ENCODE measurements at regions not wholly inside any gene's neighbourhood (a gene's known extent, or its start where the extent isn't known, plus 50 kb on each side); places are given as distances from the start of the nearest gene placed in this dataset.

GRCh38 chr18:78128004-78128403 is 851.6 kb upstream of the SALL3 start:
- H3K18ac ChIP-seq (ENCODE audit: low read depth in 1 of 2, low read length in 2 of 2) = no peak overlapping the region
- no peaks in the 10 kb centered on the region for H3K27me3 ChIP-seq (ENCODE audit: control insufficient read depth in 1 of 2, insufficient read depth in 1 of 2, low read length in 2 of 2)
- H2BK5ac ChIP-seq (ENCODE audit: low read depth, low read length, poor library complexity, severe bottlenecking) = no peak overlapping the region
- H2BK120ac ChIP-seq (ENCODE audit: low read depth, low read length) = no peak overlapping the region
- no peak overlapping the region for H4K8ac ChIP-seq (ENCODE audit: low read length)
- no peak overlapping the region for H3K27ac ChIP-seq (ENCODE audit: low read length, poor library complexity, severe bottlenecking)
- no peak overlapping the region for H3K4ac ChIP-seq (ENCODE audit: low read depth in 1 of 2, low read length in 2 of 2)
- peaks cover 5% of the 10 kb centered on the region for H3K9me3 ChIP-seq (ENCODE audit: control insufficient read depth, low read length)
- no peak overlapping the region for H2BK15ac ChIP-seq (ENCODE audit: low read depth, poor library complexity, severe bottlenecking)
- H3K4me3 ChIP-seq (ENCODE audit: insufficient read depth in 1 of 2, low read depth in 1 of 2, low read length in 2 of 2) = no peak overlapping the region
- H3K79me1 ChIP-seq (replicated peaks; ENCODE audit: low read length, poor library complexity, severe bottlenecking) = no peaks in the 10 kb centered on the region
- H4K91ac ChIP-seq (ENCODE audit: low read length) = no peak overlapping the region
- H3K4me2 ChIP-seq (ENCODE audit: low read length, poor library complexity, severe bottlenecking) = no peak overlapping the region
- H3K14ac ChIP-seq (ENCODE audit: low read length in 2 of 2) = no peak overlapping the region
- DNase-seq = no peak
- WGBS = 75% methylated on average over 8 of the region's 8 CpGs
- H2AFZ ChIP-seq (ENCODE audit: low read depth, low read length) = no peak overlapping the region
- no peaks in the 10 kb centered on the region for H3K36me3 ChIP-seq (ENCODE audit: control insufficient read depth in 1 of 2, insufficient read depth in 2 of 2, low read depth in 1 of 2, low read length in 2 of 2)
- no peak overlapping the region for H3K9ac ChIP-seq (ENCODE audit: low read length)
- H3K4me1 ChIP-seq (ENCODE audit: control insufficient read depth, insufficient read depth, low read depth, low read length) = no peaks in the 10 kb centered on the region
- H3K23ac ChIP-seq (ENCODE audit: low read length in 2 of 2) = no peak overlapping the region
- no peak overlapping the region for H2AK5ac ChIP-seq (ENCODE audit: low read length, severe bottlenecking)
- no peak overlapping the region for H2BK12ac ChIP-seq (ENCODE audit: low read length in 2 of 2)

DNA sequence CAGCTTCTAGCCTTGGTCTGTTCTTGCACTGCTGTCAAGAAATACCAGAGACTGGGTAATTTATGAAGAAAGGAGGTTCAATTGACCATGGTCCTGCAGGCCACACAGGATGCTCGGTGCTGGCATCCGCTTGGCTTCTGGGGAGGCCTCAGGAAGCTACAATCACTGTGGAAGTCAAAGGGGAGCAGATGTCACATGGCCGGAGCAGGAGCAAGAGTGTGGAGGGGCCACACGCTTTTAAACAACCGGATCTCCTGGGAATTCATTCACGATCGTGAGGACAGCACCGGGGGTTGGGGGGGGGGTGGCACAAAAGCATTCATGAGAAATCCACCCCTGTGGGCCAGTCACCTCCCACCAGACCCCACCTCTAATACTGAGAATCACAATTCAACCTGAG is 850.4 kb upstream of the SALL3 start:
- Histone ChIP-seq H2AK5ac (ENCODE audit: low read length, severe bottlenecking) (no peak overlapping the region), H2BK12ac (ENCODE audit: low read length in 2 of 2) (no peak overlapping the region), H3K9me3 (ENCODE audit: control insufficient read depth, low read length) (peaks cover 5% of the 10 kb centered on the region), H3K18ac (ENCODE audit: low read depth in 1 of 2, low read length in 2 of 2) (no peak overlapping the region), H3K36me3 (ENCODE audit: control insufficient read depth in 1 of 2, insufficient read depth in 2 of 2, low read depth in 1 of 2, low read length in 2 of 2) (no peaks in the 10 kb centered on the region), H2AFZ (ENCODE audit: low read depth, low read length) (no peak overlapping the region), H3K27ac (ENCODE audit: low read length, poor library complexity, severe bottlenecking) (no peak overlapping the region), H2BK5ac (ENCODE audit: low read depth, low read length, poor library complexity, severe bottlenecking) (no peak overlapping the region), H3K9ac (ENCODE audit: low read length) (no peak overlapping the region), H3K27me3 (ENCODE audit: control insufficient read depth in 1 of 2, insufficient read depth in 1 of 2, low read length in 2 of 2) (no peaks in the 10 kb centered on the region), H3K23ac (ENCODE audit: low read length in 2 of 2) (no peak overlapping the region), H3K4me3 (ENCODE audit: insufficient read depth in 1 of 2, low read depth in 1 of 2, low read length in 2 of 2) (no peak overlapping the region), H2BK15ac (ENCODE audit: low read depth, poor library complexity, severe bottlenecking) (no peak overlapping the region), H3K14ac (ENCODE audit: low read length in 2 of 2) (no peak overlapping the region), H3K79me1 (replicated peaks; ENCODE audit: low read length, poor library complexity, severe bottlenecking) (no peaks in the 10 kb centered on the region), H3K4me1 (ENCODE audit: control insufficient read depth, insufficient read depth, low read depth, low read length) (no peaks in the 10 kb centered on the region), H3K4me2 (ENCODE audit: low read length, poor library complexity, severe bottlenecking) (no peak overlapping the region), H4K8ac (ENCODE audit: low read length) (no peak overlapping the region), H2BK120ac (ENCODE audit: low read depth, low read length) (no peak overlapping the region), H3K4ac (ENCODE audit: low read depth in 1 of 2, low read length in 2 of 2) (no peak overlapping the region), H4K91ac (ENCODE audit: low read length) (no peak overlapping the region)
- WGBS = 59% methylated on average over 6 of the region's 8 CpGs
- no peak for DNase-seq

GRCh38 chr18:78130232-78131195 is 849.1 kb upstream of the SALL3 start:
- Histone ChIP-seq H3K4me3 (ENCODE audit: insufficient read depth in 1 of 2, low read depth in 1 of 2, low read length in 2 of 2) (no peak overlapping the region), H3K27me3 (ENCODE audit: control insufficient read depth in 1 of 2, insufficient read depth in 1 of 2, low read length in 2 of 2) (no peaks in the 10 kb centered on the region), H3K27ac (ENCODE audit: low read length, poor library complexity, severe bottlenecking) (no peak overlapping the region), H3K4me1 (ENCODE audit: control insufficient read depth, insufficient read depth, low read depth, low read length) (no peaks in the 10 kb centered on the region), H4K8ac (ENCODE audit: low read length) (no peak overlapping the region), H3K23ac (ENCODE audit: low read length in 2 of 2) (no peak overlapping the region), H3K14ac (ENCODE audit: low read length in 2 of 2) (no peak overlapping the region), H2BK12ac (ENCODE audit: low read length in 2 of 2) (no peak overlapping the region), H3K4me2 (ENCODE audit: low read length, poor library complexity, severe bottlenecking) (no peak overlapping the region), H2BK5ac (ENCODE audit: low read depth, low read length, poor library complexity, severe bottlenecking) (no peak overlapping the region), H2AFZ (ENCODE audit: low read depth, low read length) (no peak overlapping the region), H3K36me3 (ENCODE audit: control insufficient read depth in 1 of 2, insufficient read depth in 2 of 2, low read depth in 1 of 2, low read length in 2 of 2) (no peaks in the 10 kb centered on the region), H3K4ac (ENCODE audit: low read depth in 1 of 2, low read length in 2 of 2) (no peak overlapping the region), H4K91ac (ENCODE audit: low read length) (no peak overlapping the region), H3K79me1 (replicated peaks; ENCODE audit: low read length, poor library complexity, severe bottlenecking) (no peaks in the 10 kb centered on the region), H3K18ac (ENCODE audit: low read depth in 1 of 2, low read length in 2 of 2) (no peak overlapping the region), H3K9me3 (ENCODE audit: control insufficient read depth, low read length) (peaks cover 1% of the 10 kb centered on the region), H2BK15ac (ENCODE audit: low read depth, poor library complexity, severe bottlenecking) (no peak overlapping the region), H3K9ac (ENCODE audit: low read length) (no peak overlapping the region), H2AK5ac (ENCODE audit: low read length, severe bottlenecking) (no peak overlapping the region), H2BK120ac (ENCODE audit: low read depth, low read length) (no peak overlapping the region)
- DNase-seq = no peak
- 77% methylated on average over 12 of the region's 12 CpGs for WGBS

DNA sequence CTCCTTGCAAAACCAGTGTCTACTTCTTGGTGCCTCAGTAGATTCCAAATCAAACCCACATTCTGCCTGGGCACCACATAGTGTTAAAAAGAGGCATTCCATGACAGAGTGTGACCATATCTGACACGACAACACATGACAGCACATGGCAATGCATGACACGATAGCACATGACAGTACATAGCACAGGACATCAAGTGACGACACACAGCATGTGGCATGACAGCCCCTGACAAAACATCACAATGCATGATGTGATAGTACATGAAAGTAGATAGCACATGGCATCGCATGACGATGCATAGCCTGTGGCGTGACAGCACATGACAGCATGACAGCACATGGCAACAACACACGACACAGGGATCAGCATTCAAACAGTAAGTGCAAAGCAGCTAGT is 845.9 kb upstream of the SALL3 start:
- H3K14ac ChIP-seq (ENCODE audit: low read length in 2 of 2) = no peak overlapping the region
- H3K36me3 ChIP-seq (ENCODE audit: control insufficient read depth in 1 of 2, insufficient read depth in 2 of 2, low read depth in 1 of 2, low read length in 2 of 2) = no peaks in the 10 kb centered on the region
- H2AK5ac ChIP-seq (ENCODE audit: low read length, severe bottlenecking) = no peak overlapping the region
- H3K4ac ChIP-seq (ENCODE audit: low read depth in 1 of 2, low read length in 2 of 2) = no peak overlapping the region
- no peak overlapping the region for H2AFZ ChIP-seq (ENCODE audit: low read depth, low read length)
- H3K4me3 ChIP-seq (ENCODE audit: insufficient read depth in 1 of 2, low read depth in 1 of 2, low read length in 2 of 2) = no peak overlapping the region
- no peak for DNase-seq
- H3K9me3 ChIP-seq (ENCODE audit: control insufficient read depth, low read length) = peaks cover 3% of the 10 kb centered on the region
- no peaks in the 10 kb centered on the region for H3K4me1 ChIP-seq (ENCODE audit: control insufficient read depth, insufficient read depth, low read depth, low read length)
- no peak overlapping the region for H3K18ac ChIP-seq (ENCODE audit: low read depth in 1 of 2, low read length in 2 of 2)
- H2BK5ac ChIP-seq (ENCODE audit: low read depth, low read length, poor library complexity, severe bottlenecking) = no peak overlapping the region
- H3K27me3 ChIP-seq (ENCODE audit: control insufficient read depth in 1 of 2, insufficient read depth in 1 of 2, low read length in 2 of 2) = no peaks in the 10 kb centered on the region
- 83% methylated on average over 7 of the region's 7 CpGs for WGBS
- H4K91ac ChIP-seq (ENCODE audit: low read length) = peak overlapping the region; percentile 82
- H3K9ac ChIP-seq (ENCODE audit: low read length) = no peak overlapping the region
- no peaks in the 10 kb centered on the region for H3K79me1 ChIP-seq (replicated peaks; ENCODE audit: low read length, poor library complexity, severe bottlenecking)
- no peak overlapping the region for H4K8ac ChIP-seq (ENCODE audit: low read length)
- no peak overlapping the region for H2BK15ac ChIP-seq (ENCODE audit: low read depth, poor library complexity, severe bottlenecking)
- H2BK12ac ChIP-seq (ENCODE audit: low read length in 2 of 2) = no peak overlapping the region
- no peak overlapping the region for H3K27ac ChIP-seq (ENCODE audit: low read length, poor library complexity, severe bottlenecking)
- H3K4me2 ChIP-seq (ENCODE audit: low read length, poor library complexity, severe bottlenecking) = no peak overlapping the region
- H3K23ac ChIP-seq (ENCODE audit: low read length in 2 of 2) = no peak overlapping the region
- H2BK120ac ChIP-seq (ENCODE audit: low read depth, low read length) = no peak overlapping the region

All from mesenchymal stem cell (in vitro differentiated cells and primary cell).